ENCODE measurements at regions not wholly inside any gene's neighbourhood (a gene's known extent, or its start where the extent isn't known, plus 50 kb on each side); places are given as distances from the start of the nearest gene placed in this dataset.

DNA sequence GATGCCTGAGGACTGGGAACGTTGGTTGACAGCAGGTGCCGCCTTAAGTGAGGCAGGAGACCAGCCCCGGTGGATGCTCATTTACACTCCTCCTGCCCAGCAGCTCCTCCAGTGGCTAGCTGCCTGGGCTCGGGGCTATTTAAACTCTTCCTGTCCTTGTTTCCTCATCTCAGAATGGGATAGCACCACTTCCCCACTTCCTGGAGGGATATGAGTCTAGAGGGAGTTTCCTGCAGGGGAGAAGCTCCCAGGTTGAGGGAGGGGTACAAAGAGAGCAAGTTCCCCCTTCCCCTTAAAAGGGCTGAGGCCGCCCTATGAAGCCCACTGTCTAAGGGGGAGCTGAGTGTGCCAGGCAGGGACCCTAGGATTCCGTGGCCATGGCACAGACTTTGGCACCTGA, 311.2 kb downstream of the AACS start:
- DNase-seq: no peak

- DNase-seq: no peak
Observed at GRCh38 chr12:125377093-125377492, 311.9 kb downstream of the AACS start.

DNA sequence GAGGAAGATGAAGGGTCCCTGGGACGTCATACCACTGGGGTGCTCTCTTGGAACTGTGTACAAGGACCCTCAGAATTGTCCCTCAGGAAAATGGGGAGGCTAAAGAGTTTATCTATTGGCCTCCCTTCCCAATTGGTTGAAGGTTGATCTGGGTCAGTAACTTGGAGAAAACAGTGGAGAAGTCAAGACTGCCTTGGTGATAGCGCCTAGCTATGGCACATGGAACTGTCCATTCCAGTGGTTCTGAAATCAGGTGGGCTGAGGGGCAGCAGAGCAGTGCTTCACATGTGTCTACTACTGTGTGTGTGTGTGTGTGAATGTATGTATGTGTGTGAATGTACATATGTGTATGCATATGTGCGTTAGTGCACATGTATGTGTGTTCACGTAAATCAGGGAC, 316.1 kb downstream of the AACS start:
- DNase-seq: no peak

DNA sequence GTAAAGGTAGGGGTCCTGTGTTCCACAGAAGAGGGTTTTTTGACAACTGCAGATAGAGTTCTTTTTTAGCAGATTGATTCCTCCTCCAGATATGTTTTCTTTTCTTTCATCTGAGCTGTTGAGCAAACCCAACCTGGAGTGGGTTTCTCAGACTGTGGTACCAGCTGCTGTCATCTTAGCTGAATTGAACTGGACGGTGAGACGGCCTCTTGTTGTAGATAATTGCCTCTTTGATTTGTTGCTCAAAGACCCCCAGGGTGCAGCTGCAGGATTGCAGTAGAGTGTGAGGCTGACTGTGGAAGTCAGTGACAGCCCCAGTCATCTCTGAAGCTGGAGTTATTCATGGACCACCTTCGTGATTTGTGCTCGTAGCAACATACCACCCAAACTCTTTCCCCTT, 317.7 kb downstream of the AACS start:
- no peak for DNase-seq

GRCh38 chr12:125386652-125387051, 321.4 kb downstream of the AACS start:
- no peak for DNase-seq

- DNase-seq: no peak
Observed at GRCh38 chr12:125387206-125387605, 322.0 kb downstream of the AACS start.

DNA sequence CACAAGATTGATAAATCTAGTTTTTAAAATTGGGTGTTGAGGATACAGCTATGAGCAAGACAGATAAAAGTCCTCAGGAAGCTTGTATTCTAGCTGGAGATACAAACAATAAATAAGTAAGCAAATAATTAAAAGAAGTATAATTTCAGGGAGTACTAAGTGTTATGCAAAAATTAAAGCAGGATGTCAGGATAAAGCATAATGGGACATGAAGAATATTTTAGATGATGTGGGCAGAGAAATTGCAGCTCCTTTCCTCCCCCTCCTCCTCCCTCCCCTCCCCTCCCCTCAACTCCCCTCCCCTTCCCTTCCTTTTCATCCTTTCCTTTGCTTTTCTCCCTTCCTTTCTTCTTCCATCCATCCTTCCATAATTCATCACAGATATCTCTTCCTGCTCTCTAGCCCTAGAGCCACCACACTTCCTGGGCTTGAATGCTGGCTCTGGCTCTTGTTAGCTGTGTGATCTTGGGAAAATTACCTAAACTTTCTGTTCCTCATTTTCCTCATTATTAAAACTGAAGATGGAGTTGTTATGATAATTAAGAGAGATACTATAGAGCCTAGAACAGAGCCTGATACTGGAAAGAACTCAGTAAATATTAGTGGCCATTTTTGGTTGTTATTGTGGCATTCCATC, 323.9 kb downstream of the AACS start:
- DNase-seq: no peak

DNA sequence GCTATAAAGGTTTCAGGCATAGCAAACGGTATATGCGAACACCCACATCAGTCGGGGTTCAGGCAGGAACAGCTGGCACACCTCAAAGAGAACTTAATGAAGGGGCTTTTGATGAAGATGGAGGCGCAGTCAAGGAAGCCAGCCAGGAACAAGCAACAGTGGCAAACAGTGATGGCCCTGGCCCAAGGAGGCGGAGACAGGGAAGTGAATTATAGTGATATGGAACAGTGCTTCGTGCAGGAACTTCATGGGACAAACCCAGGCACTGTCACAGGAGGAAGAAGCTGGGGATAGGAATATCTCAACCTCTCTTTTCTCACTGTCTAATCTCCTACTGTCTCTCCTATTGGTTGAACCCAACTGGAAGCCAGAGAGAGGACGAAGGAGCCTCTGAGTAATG, 328.3 kb downstream of the AACS start:
- DNase-seq: no peak

DNA sequence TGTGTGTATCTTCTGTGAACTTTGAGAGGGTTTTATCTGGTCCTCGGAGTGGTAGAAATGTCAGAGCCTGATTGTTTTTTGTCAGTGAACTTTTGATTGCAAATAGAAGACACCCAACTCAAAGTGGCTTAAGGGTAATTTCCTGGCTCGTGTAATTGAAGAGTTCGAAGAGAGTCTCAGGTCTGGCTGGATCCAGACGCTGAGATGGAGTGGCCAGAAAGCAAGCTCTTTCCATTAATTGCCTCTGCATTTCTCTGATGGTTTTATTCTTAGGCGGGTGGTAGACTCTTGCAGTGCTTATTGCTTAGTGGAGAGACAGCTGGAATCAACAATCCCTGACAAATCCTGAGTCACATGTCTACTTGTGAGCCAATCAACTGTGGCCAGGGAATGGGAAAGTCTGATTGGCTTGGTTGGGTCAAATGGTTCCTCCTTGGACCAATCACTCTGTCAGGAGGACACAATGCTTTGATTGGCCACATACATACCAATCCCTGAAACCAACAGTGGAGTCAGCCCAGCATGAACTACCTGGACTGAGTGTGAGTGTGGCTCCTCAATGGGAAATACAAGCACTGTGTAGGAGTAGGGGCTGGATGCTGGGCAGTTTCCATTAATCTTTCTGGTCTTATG, 330.5 kb downstream of the AACS start:
- DNase-seq: no peak

DNA sequence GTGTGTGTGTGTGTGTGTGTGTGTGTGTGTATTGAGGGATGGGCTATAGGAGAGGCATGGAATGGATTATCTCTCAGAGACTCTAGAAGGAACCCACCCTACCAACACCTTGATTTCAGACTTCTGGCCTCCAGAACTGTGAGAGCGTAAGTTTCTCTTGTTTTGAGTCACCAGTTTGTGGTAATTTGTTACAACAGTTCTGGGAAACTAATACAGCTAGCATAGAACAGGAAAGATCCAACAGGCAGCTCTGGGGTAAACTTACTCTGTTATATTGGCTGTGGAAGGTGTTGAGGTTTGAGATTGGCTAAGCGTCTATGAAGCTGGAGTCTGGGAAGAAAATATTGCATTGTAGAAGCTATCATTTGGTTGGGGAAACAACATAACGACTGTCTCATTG, 334.3 kb downstream of the AACS start:
- no peak for DNase-seq

DNA sequence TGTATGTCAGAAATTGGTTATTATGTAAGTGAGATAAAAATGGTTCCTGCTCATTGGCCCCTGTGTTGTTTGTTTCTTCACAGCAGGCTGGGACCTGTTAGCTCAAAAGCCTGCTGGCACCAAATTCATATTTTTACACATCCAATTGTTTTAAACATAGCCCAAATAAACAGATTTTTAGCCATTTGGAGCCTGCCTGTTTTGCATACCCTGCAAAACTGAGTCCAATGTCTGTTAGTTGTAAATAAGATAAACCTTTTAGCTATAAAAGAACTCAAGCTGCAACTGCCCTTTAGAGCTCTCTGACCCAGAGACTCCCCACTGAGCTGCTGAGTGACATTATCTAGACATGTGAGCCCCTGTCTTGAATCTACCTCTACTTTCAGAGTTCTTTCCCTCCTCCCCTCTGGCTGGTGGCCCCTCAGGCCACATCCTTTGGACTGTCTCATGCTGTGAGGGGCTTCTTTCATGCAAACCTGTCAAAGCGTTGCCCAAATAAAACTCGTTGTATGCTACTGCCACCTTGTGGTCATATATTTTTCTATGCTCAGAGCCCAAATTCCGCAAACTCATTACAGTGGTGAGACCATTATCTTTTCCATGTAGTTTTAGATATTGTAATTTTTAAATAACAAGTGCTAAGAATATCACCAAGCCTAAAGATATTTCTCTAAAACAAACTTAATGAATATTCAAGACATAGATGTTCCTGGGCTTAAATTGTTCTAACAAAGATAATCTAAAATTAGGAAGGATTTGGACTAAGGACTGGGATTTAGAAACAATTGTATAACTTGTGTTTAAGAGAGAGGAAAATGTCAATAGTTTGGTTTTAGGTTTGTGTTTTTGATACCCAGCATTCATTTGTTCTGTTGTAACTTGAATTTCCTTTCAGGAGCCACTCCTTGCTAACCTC, 337.9 kb downstream of the AACS start:
- DNase-seq: no peak

GRCh38 chr12:125403843-125404242, 338.6 kb downstream of the AACS start:
- DNase-seq: no peak

- DNase-seq: no peak
Observed at GRCh38 chr12:125406131-125406530, 340.9 kb downstream of the AACS start.

GRCh38 chr12:125408718-125409117, 343.5 kb downstream of the AACS start:
- no peak for DNase-seq

GRCh38 chr12:125412506-125412905, 347.3 kb downstream of the AACS start:
- no peak for DNase-seq

- DNase-seq: no peak
Observed at GRCh38 chr12:125417446-125417845, 352.2 kb downstream of the AACS start.

GRCh38 chr12:125418902-125419564, 353.8 kb downstream of the AACS start:
- no peak for DNase-seq

DNA sequence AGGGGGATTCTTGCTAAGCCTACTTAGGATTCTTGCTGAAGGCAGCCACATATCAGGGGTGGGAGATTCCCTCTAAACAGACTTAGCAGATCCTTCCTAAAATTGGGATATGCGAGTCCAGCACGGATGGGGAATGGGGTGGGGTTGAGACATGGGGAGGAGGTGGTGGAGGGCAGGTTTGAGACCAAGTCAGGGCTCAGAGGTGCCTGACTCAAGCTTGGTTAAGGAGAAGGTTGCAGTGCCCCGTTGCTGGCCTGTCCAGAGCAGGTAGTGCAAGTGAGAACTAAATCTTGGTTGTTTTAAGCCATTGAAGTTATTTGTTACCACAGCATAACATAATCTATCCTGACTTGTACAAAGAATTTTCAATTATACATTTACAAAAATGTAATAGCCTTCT, 359.7 kb downstream of the AACS start:
- DNase-seq: no peak

DNA sequence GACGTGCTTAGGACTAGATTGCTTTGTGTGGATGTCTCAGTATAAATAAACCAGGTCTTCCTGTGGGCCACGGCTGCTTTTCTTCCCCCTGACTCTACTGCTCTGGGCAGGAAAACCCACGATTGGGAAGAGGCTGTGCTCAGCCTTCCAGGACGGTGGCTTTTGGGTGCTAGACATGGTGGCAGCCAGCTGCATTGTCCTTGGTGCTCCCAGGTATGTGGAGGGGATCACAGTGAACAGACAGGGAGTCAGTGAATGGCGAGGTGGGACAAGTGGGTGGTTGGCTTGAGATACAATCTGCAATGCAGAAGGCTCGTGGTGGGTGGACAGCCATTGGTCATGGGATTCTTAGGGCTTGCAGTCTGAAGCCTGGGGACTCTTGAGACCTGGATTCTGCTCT, 366.3 kb downstream of the AACS start:
- DNase-seq: no peak

- no peak for DNase-seq
Observed at GRCh38 chr12:125434131-125434530, 368.9 kb downstream of the AACS start.

DNA sequence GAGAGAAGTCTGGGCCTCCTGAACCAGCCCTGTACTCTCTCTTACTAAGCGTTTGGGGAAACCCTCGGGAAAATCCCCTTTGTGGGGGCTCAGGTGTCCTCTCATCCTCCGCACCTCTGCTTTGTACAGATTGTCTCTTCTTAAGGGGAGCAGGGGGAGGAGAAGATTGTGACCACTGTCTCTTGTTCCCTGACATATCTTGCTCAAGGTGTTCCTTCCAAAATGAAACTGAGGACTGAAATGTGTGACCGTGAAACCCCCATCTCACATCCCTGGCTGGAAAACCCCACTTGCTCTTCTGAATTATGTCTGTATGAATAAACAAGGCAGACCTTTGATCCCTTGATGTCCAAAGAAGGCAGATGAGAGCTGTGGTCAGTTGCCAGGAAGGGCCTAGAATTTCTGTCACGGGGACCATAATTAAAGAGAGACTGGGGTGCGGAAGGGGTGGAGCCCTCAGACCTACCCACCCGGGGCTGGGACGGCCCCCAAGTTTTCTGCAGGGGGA, 369.8 kb downstream of the AACS start:
- no peak for DNase-seq

- DNase-seq: no peak
Observed at GRCh38 chr12:125435871-125436270, 370.6 kb downstream of the AACS start.

DNA sequence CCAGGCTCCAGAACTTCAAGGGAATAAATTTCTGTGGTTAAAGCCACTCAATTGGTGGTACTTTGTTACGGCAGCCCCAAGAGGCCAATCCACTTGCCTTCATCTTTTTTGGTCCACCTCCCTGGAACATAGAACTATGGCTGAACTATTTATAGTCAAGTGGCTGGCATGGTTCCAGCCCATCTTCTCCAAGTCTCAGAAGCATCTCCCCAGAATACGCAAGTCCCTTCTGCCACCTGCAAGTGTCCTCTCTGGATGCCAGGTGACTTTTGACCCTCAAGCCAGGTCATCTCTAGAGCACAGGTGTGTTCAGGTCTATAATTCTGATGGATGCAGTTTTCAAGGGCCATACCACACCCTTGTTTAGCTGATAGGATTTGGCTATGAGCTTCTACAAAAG, 371.5 kb downstream of the AACS start:
- DNase-seq: no peak
